Stimulated activated CD8-positive, alpha-beta memory T cell treated with anti-CD3 and anti-CD28 coated beads, Interleukin-15, amount 100 ng/mL, for 4 hours (primary cell): ENCODE measurements at regions not wholly inside any gene's neighbourhood (a gene's known extent, or its start where the extent isn't known, plus 50 kb on each side); places are given as distances from the start of the nearest gene placed in this dataset.

Source experiments
- DNase-seq, 2 donors: peaks; one replicate each; pipeline ENCODE4 v3.0.0-alpha.2; 2020; ENCODE audit warnings: low read depth in 2 of 2

DNA sequence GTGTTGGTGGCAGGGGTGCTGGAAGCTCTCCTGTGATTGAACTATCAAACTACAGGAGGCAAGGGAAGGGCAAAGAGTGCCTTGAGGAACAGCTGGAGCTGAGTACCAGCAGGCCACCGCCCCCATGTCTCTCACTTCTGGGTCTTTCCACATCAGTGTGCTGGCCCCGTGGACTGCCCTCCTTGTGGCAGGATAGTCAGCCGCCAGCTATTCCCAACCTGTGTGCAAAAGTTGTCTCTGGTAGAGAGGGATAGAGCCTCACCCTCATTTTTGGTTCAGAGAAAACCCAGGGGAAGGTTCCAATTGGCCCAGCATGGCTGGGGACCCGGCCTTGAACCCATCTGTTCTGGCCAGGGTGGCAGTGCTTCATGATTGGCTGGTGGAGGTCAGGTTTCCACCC lies 211.8 kb downstream of the IRF8 start:
- no peak for DNase-seq

DNA sequence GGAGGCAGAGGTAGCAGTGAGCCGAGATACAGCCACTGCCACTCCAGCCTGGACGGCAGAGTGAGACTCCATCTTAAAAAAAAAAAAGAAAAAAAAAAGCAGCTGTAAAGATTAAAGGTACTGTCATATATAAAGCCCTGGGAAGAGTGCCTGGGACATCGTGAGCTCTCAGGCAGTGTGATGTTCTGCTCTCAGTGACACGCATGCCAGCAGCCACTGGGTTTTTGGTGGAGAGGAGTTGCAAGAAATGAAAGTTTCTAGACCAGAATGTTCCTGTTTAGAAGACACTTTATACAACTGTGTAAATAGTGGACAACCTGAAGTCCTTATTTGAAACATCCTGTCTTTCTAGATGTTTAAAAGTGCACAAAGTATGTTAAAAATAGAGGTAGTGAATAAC lies 213.2 kb downstream of the IRF8 start:
- DNase-seq, result no peak

DNA sequence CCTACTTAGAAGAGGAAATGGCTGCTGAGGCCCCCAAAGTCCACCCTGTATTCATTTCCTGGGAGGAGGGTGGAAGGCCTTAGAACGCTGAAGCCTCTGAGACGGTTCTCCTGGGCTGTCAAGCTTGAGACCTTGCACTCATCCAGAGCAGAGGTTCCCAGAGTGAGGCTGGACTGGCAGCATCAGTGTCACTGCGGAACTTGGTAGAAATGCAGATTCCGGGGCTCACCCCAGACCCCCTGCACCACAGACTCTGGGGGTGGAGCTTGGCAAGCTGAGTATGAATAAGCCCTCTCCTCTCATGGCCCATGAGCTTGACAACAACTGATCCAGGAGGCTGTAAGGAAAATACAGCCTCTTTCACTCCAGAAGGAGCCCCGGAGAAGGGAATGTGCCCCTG lies 218.3 kb downstream of the IRF8 start:
- DNase-seq, result no peak

DNA sequence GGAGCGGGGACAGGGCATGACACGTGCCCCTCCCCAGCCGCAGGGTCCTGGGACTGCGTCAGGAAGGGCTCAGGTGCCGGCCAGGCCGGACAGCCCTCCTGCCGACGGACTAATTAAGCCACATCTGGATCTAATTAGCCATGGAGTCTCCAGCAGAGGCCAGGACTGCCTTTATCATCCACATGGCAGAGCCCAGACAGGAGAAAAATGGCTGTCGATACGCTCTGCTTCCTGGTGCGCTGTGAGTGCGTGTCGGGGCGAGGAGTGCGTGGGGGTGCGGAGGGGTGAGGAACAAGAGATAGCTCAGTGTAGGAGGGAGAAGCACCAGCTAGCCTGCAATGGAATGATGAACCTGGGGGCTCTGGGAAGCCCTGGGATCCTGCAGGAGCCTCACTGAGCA lies 218.8 kb downstream of the IRF8 start:
- DNase-seq, result no peak

DNA sequence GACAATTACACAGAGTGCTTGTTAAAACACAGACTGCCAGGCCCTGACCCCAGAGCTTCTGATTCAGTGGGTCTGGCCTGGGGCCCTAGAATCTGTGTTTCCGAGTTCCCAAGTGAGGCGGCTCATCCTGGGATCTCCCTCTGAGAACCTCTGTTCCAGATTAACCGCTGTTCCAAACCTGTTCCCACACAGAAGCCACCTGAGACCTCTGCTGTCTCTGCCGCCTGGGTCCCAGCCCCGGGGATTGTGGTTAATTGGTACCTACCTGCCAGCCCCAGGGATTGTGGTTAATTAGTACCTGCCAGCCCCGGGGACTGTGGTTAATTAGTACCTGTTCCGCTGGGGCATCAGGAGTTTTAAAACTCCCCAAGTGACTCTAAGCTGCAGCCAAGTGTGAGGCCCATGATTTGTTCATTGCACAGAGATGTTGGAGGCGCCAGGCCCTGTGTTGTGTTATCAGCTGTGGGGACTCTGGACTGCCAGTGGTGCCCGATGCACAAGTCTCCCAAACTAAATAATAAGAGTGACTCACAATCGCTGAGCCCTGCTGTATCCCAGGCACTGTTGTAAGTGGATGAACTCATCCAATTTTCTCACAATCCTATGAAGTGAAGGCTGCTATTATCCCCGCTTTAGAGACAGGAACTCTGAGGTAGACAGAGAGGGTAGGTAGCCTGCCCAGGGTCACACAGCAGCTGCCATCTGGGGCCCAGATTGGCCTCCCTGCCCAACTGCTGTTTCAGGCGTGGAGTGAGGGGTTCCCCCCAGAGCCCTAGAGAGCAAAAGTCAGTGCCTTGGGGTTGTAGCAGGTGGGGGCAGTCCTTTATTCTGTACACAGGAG lies 219.7 kb downstream of the IRF8 start:
- DNase-seq, result no peak

DNA sequence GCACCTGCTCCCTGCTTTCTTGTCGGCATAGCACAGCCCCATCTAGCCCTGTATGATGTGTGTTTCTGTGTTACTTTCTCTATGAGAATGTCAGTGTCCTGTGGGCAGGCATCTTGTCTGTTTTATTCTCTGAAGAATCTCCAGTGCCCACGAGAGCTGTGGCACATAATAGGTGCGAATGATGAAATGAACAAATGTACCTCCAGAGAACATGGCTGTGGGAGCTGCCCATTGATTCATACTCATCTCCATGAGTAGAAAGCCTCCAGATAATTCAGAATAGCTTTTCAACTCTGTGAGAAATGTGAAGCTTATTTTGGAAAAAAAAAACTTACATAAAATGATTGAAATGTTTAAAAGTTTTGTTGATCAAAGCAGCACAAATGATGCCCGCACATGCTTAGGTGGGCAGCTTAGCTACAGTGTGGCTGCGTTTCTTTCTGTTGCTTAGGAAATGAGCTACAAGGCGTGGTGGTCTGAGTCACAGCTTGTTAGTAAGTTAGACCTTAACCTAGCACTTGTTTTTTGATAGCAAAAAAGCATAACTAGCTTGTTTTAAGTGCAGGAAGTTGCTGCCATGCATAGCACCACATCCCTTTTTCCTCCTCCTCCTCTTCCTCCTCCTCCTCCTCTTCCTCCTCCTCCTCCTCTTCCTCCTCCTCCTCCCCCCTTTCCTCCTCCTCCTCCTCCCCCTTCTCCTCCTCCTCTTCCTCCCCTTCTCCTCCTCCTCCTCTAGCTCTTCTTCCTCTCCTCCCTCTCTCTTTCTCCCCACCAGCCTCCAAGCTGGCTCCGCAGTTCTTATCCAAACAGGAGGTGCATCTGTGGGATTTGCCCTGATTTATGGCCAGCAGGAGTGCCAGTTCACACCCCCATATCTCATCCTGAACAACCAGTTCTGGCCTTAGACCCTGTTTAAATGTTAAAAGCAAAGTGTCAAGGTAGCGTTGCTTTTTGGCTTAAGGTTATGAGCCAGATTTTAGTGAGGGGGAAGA lies 221.5 kb downstream of the IRF8 start:
- no peak for DNase-seq

DNA sequence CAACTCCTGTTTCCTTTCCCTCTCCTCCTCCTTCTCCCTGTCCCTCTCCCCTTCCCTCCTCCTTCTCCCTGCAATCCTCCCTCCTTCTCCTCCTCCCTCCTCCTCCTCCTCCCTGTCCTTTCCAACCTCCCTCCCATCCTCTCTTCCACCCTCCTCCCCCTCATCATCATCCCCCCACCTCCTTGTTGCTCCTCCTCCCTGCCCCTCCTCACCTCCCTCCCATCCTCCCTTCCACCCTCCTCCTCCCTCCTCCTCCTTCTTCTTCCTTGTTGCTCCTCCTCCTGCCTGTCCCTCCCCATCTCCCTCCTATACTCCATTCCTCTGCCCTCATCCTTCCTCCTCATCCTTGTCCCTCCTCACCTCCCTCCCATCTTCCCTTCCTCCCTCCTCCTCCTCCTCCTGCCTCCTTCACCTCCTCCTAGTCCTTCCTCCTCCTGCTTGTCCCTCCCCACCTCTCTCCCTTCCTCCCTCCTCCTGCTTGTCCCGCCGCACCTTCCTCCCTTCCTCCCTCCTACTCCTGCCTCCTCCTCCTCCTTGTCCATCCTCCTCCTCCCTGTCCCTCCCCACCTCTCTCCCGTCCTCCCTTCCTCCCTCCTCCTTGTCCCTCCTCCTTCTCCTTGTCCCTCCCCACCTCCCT lies 222.5 kb downstream of the IRF8 start:
- no peak for DNase-seq

DNA sequence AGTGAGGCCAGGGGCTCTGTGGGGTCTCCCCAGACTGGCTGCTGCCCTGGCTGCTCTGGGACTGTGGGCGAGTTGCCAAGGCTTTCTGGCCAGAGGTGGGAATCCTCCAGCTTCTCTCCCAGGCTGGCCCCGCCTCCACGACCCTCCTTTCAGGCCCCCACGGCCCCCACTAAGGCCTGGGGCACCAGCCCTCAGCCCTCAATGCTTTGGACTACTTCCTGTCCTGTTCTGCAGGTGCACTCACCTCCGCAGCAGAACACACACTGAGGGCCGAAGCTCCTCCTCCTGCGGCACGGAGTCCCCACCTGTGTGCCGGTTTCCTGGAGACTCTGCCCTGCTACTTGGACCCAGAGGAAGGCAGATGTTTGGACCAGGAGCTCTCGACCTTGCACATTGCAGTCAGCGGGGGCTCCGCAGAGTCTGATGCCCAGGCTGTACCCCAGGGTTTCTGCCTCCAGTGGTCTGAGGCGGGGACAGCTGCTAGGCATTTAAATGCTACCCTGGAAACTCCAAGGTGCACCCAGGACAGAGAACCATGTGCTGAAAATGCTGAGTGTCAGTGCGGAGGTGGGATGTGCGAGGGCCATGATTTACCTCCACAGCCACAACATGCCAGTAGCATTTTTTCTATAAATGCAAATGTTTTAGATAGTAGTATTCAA lies 223.8 kb downstream of the IRF8 start:
- DNase-seq, result no peak

DNA sequence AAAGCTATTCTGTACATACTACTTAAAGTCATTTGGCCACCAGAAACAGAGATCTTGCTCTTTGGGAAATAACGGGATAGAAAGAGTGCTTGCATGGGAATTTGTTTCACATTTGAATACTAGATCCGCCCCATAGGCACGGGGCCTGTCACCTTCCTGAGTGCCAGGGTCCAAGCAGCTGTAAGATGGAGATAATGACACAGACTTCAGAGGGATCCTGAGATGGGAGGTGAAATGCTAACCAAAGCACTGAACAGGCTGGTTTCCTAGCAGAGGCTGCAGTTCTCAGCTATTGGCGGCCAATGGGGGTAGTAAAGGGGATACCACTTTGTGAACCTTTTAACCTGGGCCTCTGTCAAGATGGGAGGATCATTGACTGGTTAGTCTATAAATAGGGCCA lies 225.4 kb downstream of the IRF8 start:
- no peak for DNase-seq

DNA sequence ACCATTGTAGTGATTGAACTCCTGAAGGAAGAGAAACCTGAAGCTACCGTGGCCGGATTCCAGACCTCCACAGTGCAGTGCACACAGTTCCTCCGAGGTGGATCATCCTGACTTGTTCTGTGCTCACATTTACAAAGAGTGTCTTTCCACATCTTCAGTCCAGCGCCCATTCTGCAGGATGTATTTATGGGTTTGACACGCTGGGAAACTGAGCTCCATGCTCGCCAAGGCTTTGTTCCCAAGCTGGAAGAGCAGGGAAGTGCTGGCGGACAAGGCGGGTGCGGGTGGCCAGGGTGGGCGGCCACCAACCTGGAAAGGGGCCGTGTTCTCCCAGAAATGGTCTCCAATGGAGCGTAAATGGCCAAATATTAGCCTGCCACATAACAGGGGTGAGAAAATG lies 227.9 kb downstream of the IRF8 start:
- DNase-seq, result no peak

DNA sequence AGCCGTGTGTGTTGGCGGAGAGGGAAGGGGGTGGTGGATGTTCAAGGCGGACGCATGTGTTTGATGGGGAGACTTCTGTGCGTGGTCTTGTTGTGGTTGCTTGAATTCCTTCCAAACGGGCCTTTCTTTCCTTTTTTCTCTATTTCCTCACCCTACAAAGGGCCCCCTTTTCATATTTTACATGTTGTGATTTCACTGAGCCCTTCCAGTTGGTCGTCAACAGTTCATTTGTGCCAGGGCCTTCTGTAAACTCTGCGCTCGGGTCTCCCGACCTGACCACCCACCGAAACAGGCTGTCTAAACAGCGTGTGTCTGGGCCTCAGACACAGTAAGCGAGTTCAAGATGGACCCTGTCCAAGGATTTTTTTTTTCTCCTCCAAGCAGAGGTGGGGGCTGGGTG lies 228.4 kb downstream of the IRF8 start:
- no peak for DNase-seq

DNA sequence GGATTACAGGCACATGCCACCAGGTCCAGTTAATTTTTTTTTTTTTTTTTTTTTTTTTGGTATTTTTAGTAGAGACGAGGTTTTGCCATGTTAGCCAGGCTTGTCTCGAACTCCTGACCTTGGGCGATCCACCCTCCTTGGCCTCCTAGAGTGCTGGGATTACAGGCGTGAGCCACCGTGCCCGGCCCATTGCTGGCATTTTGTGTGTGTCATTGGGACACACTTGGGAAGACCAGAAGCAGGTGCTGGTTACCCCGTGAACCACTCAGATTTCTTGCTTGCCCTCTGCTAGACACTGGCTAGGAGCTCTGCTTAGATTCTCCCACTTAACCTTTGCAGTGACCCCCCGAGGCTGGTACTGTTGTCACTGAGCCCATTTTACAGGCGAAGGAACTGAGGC lies 229.3 kb downstream of the IRF8 start:
- DNase-seq, result no peak

DNA sequence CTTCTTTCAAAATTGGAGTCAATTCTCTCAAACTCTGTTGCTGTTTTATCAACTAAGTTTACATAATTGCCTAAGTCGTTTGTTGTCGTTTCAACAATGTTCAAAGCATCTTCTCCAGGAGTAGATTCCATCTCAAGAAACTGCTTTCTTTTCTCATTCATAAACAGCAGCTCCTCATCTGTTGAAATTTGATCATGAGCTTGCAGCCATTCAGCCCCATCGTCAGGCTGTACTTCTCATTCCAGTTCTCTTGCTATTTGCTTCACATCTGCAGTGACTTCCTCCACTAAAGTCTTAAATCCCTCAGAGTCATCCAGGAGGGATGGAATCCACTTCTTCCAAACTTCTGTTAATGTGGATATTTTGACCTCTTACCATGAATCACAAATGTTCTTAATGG lies 230.6 kb downstream of the IRF8 start:
- no peak for DNase-seq

DNA sequence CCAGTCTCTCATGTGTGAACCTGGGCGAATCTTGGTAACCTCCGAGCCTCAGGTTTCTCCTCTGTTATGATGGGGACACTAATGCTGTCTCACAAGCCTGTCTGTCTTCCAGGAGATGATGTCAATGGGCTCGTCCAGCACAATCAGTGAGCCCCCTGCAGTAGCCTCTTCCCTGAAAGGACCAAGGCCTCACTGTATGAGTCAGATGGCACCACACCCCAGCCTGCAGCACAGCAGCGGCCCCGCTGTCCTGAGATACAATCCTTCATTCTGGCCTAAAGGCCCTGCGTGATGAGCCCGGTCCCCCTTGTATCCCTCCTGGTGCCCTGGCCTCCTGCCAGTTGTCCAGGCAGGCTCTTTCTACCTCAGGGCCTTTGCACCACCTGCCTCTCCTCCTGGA lies 234.4 kb downstream of the IRF8 start:
- DNase-seq, result no peak

DNA sequence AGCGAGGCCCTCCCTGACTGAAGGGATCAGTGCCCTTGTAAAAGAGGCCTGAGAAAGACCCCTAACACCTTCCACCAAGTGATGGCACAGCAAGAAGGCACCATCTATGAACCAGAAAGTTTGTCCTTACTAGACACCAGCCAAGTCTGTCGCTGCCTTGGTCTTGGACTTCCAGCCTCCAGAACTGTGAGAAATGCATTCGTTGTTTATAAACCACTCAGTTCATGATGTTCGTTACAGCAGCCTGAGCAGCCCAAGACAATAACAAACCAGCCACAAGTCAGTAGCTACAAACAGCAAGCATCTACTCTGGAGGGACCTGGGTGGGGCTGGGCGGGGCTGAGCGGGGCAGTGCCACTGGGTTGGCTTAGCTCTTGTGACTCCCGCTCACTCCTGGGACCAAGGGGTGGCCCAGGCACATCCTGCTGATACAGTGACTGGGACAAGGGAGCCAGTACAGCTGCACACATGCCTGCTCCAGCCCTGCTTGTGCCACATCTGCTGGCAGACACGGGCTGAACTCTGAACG lies 234.9 kb downstream of the IRF8 start:
- DNase-seq, result no peak

DNA sequence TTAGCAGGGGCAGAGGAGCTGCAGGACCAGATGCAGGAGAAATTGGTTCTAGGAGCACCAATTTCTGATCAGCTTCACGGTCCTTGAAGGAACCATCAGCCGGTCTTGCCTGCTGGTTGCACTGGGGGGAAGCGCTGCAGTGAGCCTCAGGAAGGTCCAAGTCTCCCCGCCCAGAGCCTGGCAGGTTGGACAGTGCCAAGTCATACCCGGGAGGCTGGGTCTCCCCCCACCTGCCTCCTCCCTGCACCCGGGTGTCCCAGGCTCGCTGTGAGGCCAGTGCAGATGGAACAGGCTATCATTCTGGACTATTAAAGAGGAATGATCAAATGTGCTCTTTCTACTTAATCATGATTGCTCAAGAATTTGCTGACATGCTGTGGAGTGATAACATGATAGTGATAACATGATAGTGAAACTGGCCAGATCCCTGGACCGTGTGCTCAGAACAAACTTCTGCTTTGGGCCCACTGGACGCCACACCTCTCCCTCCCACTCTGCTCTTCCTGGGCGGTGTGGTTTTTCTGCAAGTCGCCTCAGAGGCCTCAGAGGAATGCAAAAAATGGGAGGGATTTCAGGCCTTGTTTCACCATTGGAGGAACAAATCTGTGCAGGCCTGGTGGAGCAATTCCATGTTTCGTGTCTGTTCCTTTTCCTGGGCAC lies 236.0 kb downstream of the IRF8 start:
- no peak for DNase-seq

DNA sequence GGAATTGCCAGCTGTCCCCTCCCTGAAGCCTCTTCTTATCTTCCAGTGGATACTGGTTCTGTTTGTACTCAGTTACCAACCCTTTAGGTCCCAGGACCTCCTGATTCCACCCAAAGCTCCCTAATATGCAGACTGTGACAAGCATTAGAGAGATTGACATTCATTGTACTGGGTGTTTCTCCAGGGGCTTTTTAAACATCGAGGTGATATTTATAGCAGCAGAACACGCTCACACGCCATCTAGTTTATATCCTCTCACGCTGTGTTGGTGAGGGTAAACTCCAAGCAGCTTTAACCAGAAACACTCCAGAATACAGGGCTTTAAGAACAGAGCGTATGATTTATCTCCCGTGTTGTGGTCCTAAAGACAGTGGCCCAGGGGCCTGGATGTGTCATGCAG lies 238.4 kb downstream of the IRF8 start:
- no peak for DNase-seq

DNA sequence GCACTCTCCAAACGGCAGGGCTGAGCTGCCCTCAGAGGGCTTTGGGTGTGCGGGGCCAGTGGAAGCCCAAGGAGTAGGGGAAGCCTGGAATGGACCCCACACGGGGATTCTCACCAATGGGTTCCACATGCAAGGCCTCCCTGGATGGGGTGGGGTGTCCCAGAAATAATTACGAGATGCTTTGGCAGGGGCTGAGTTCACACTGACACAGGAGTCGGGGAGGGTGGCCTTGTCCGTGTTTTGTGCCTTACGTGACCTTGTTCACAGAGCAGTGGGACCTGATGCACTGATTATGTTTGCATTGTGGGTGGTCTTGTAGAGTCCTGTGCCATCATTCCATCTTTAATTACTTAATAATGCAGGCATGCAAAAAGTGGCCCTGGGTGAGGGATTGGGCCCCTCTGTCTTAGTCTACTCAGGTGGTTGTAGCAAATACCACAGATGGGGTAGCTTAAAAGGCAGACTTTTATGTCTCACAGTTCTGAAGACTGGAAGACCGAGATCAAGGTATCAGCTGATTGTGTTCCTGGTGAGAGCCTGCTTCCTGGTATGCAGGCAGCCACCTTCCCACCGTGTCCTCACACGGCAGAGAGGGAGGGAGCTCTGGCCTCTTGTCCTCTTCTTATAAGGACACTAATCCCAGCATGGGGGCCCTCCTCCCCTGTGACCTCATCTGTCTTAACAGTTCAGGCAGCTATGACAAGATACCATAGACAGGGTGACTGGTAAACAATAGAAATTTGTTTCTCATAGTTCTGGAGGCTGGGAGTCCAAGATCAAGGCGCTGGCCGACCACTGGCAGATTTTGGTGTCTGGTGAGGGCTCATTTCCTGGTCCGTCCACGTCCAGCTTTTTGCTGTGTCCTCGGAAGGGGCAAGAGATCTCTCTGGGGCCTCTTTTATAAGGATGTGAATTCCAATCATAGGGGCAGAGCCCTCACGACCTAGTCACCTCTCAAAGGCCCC lies 239.4 kb downstream of the IRF8 start:
- DNase-seq, result no peak

DNA sequence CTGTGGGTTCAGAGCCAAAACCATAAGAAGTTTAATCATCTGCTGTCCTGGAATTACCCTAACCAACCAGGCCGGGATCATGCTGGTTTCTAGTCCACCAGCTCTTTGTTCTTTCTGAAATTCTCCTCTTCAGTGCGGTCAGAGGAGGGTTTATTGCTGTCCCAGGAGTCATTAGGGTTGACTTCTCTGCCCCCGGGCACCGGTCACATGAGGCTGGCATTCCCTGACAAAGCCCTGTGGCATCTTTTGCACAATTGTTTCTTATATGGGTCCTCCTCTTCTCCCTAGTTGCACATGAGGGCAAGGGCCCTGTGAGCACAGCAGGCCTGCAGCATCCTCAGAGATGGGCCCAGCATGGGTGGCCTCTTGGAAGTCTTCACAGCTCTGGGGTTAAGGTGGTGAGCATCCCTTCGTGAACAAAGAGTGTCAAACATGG lies 243.9 kb downstream of the IRF8 start:
- DNase-seq, result no peak

DNA sequence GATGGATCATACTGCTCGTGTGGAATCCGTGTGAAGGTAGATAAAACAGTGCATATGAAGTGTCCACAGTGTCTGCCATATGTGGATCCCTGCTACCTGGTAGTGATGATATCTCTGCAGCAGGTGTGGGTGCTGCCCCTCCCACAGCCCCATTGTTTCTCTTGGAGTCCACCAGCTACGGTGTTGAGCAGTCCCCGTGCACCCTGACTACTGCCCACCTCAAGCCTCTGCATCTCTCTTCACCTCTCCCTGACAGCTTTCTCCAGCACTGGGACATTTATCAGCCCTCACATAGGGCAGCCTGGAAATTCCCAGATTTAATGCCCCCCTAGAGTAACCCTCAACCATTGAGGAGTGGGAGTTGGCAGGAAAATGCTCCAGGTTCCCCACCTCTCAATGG lies 244.7 kb downstream of the IRF8 start:
- no peak for DNase-seq
